ENCODE measurements at regions not wholly inside any gene's neighbourhood (a gene's known extent, or its start where the extent isn't known, plus 50 kb on each side); places are given as distances from the start of the nearest gene placed in this dataset.

GRCh38 chr9:73615557-73615956 lies 463.9 kb downstream of the ANXA1 start:
- Histone ChIP-seq H3K4me1 (ENCODE audit: control insufficient read depth, insufficient read depth, low read length) (no peaks in the 10 kb centered on the region), H3K36me3 (ENCODE audit: control insufficient read depth, insufficient read depth, low read length) (no peaks in the 10 kb centered on the region), H3K4me3 (ENCODE audit: low read length) (no peak overlapping the region), H3K27ac (ENCODE audit: low read length) (no peak overlapping the region), H3K9me3 (ENCODE audit: control insufficient read depth, insufficient read depth, low read length) (no peaks in the 10 kb centered on the region), H3K27me3 (ENCODE audit: control insufficient read depth, insufficient read depth, low read length) (no peaks in the 10 kb centered on the region)
- Mint-ChIP-seq H3K27ac (no peak overlapping the region), H3K9me3 (peaks cover 2 to 9% of the 10 kb centered on the region in 2 donors), H3K4me1 (no peaks in the 10 kb centered on the region), H3K4me3 (no peak overlapping the region), H3K27me3 (ENCODE audit: low read depth in 2 of 2) (no peaks in the 10 kb centered on the region), H3K36me3 (no peaks in the 10 kb centered on the region)
- no peak for ATAC-seq
- DNase-seq: no peak
- intact Hi-C loops (cut with micrococcal nuclease): no loop called here
- no peak for TF ChIP-seq CTCF (IDR thresholded peaks at IDR 0.05)

GRCh38 chr9:73617586-73617985 lies 465.9 kb downstream of the ANXA1 start:
- H3K27ac Mint-ChIP-seq: no peak overlapping the region
- 92% methylated on average over 3 of the region's 4 CpGs for WGBS (ENCODE audit: insufficient coverage)
- no peaks in the 10 kb centered on the region for H3K4me1 ChIP-seq (ENCODE audit: control insufficient read depth, insufficient read depth, low read length)
- no peak overlapping the region for H3K4me3 ChIP-seq (ENCODE audit: low read length)
- H3K36me3 Mint-ChIP-seq: no peaks in the 10 kb centered on the region
- H3K4me1 Mint-ChIP-seq: no peaks in the 10 kb centered on the region
- no peak for DNase-seq
- no peak for ATAC-seq
- no peaks in the 10 kb centered on the region for H3K27me3 Mint-ChIP-seq (ENCODE audit: low read depth in 2 of 2)
- intact Hi-C loops (cut with micrococcal nuclease): no loop called here
- TF ChIP-seq CTCF (IDR thresholded peaks at IDR 0.05): no peak
- no peak overlapping the region for H3K27ac ChIP-seq (ENCODE audit: low read length)
- no peaks in the 10 kb centered on the region for H3K36me3 ChIP-seq (ENCODE audit: control insufficient read depth, insufficient read depth, low read length)
- no peaks in the 10 kb centered on the region for H3K9me3 ChIP-seq (ENCODE audit: control insufficient read depth, insufficient read depth, low read length)
- H3K9me3 Mint-ChIP-seq: peaks cover 2 to 9% of the 10 kb centered on the region in 2 donors
- no peaks in the 10 kb centered on the region for H3K27me3 ChIP-seq (ENCODE audit: control insufficient read depth, insufficient read depth, low read length)
- H3K4me3 Mint-ChIP-seq: no peak overlapping the region

GRCh38 chr9:73640971-73641370 lies 489.3 kb downstream of the ANXA1 start:
- ATAC-seq (no peak), DNase-seq (no peak)
- Mint-ChIP-seq H3K27me3 (ENCODE audit: low read depth in 2 of 2) (no peaks in the 10 kb centered on the region), H3K27ac (no peak overlapping the region), H3K4me1 (no peaks in the 10 kb centered on the region), H3K4me3 (no peak overlapping the region), H3K36me3 (no peaks in the 10 kb centered on the region), H3K9me3 (peaks cover 5 to 7% of the 10 kb centered on the region in 2 donors)
- Histone ChIP-seq H3K36me3 (ENCODE audit: control insufficient read depth, insufficient read depth, low read length) (no peaks in the 10 kb centered on the region), H3K4me3 (ENCODE audit: low read length) (no peak overlapping the region), H3K27ac (ENCODE audit: low read length) (no peak overlapping the region), H3K4me1 (ENCODE audit: control insufficient read depth, insufficient read depth, low read length) (no peaks in the 10 kb centered on the region), H3K9me3 (ENCODE audit: control insufficient read depth, insufficient read depth, low read length) (no peaks in the 10 kb centered on the region), H3K27me3 (ENCODE audit: control insufficient read depth, insufficient read depth, low read length) (no peaks in the 10 kb centered on the region)
- TF ChIP-seq CTCF (IDR thresholded peaks at IDR 0.05): no peak
- WGBS (ENCODE audit: insufficient coverage): 78% methylated on average over 1 of the region's 1 CpG
- intact Hi-C loops (cut with micrococcal nuclease): no loop called here

GRCh38 chr9:73643379-73644013 lies 491.8 kb downstream of the ANXA1 start:
- H3K27me3 ChIP-seq (ENCODE audit: control insufficient read depth, insufficient read depth, low read length): no peaks in the 10 kb centered on the region
- H3K9me3 ChIP-seq (ENCODE audit: control insufficient read depth, insufficient read depth, low read length): no peaks in the 10 kb centered on the region
- Mint-ChIP-seq H3K9me3 (peaks cover 0 to 8% of the 10 kb centered on the region in 2 donors), H3K36me3 (peaks cover 6% of the 10 kb centered on the region), H3K4me3 (no peak overlapping the region), H3K27ac (no peak overlapping the region), H3K4me1 (no peaks in the 10 kb centered on the region), H3K27me3 (ENCODE audit: low read depth in 2 of 2) (no peaks in the 10 kb centered on the region)
- 90% methylated on average over 5 of the region's 7 CpGs for WGBS (ENCODE audit: insufficient coverage)
- ATAC-seq (no peak), DNase-seq (no peak)
- no peak overlapping the region for H3K27ac ChIP-seq (ENCODE audit: low read length)
- no peaks in the 10 kb centered on the region for H3K4me1 ChIP-seq (ENCODE audit: control insufficient read depth, insufficient read depth, low read length)
- H3K4me3 ChIP-seq (ENCODE audit: low read length): no peak overlapping the region
- no peak for TF ChIP-seq CTCF (IDR thresholded peaks at IDR 0.05)
- intact Hi-C loops (cut with micrococcal nuclease): no loop called here
- H3K36me3 ChIP-seq (ENCODE audit: control insufficient read depth, insufficient read depth, low read length): no peaks in the 10 kb centered on the region

Measured in natural killer cell (primary cell).